CD4-positive, alpha-beta memory T cell (primary cell): ENCODE measurements at regions not wholly inside any gene's neighbourhood (a gene's known extent, or its start where the extent isn't known, plus 50 kb on each side); places are given as distances from the start of the nearest gene placed in this dataset.

Experiments used
- CTCF ChIA-PET: fragments of 350-600 bp; sonication (Branson Sonifier 250); formaldehyde crosslinking; loops from one replicate; lab custom pipeline; 2021; ENCODE audit warnings: inconsistent platforms; ENCODE audit not compliant: partially characterized antibody; lab: Charles Lee
- POLR2A ChIA-PET: fragments of 350-600 bp; sonication (Branson Sonifier 250); formaldehyde crosslinking; loops from one replicate; lab custom pipeline; 2021; ENCODE audit not compliant: partially characterized antibody; lab: Charles Lee
- DNase-seq, 5 donors: peaks; one replicate each; pipeline versions ENCODE4 v3.0.0 to v3.0.0-alpha.2; 2020 to 2022; ENCODE audit warnings: mixed read lengths in 1 of 5
- H3K27ac ChIP-seq: one replicate; pipeline ENCODE4 v1.7.0; 2013; ENCODE audit warnings: low read depth, low read length
- H3K27me3 ChIP-seq: 2 replicates; pipeline ENCODE4 v1.7.0; 2013; ENCODE audit warnings: mild to moderate bottlenecking, low read length, moderate library complexity; ENCODE audit not compliant: insufficient read depth
- H3K36me3 ChIP-seq: 2 replicates; pipeline ENCODE4 v1.7.0; 2013; ENCODE audit warnings: mild to moderate bottlenecking, low read length, moderate library complexity; ENCODE audit not compliant: insufficient read depth
- H3K4me1 ChIP-seq: 2 replicates; pipeline ENCODE4 v1.7.0; 2013; ENCODE audit warnings: mild to moderate bottlenecking, low read length, moderate library complexity; ENCODE audit not compliant: insufficient read depth
- H3K4me3 ChIP-seq, 2 donors: one replicate each; pipeline ENCODE4 v1.7.0; 2013; ENCODE audit warnings: low read length in 2 of 2, mild to moderate bottlenecking in 1 of 2
- H3K9me3 ChIP-seq, 2 donors: one replicate each; pipeline ENCODE4 v1.7.0; 2013; ENCODE audit warnings: low read length in 2 of 2, control low read depth in 1 of 2; ENCODE audit not compliant: control insufficient read depth in 1 of 2
- H3K27ac Mint-ChIP-seq, 7 donors: one replicate each; pipeline ENCODE4 v1.8.0; 2020 to 2021; ENCODE audit warnings: mixed read lengths in 7 of 7, mild to moderate bottlenecking in 6 of 7, inconsistent platforms in 3 of 7, moderate library complexity in 3 of 7
- H3K27me3 Mint-ChIP-seq, 2 donors: one replicate each; pipeline ENCODE4 v1.8.0; 2020 to 2021; ENCODE audit warnings: mixed read lengths in 2 of 2
- H3K36me3 Mint-ChIP-seq, 2 donors: one replicate each; pipeline ENCODE4 v1.8.0; 2020 to 2021; ENCODE audit warnings: mixed read lengths in 2 of 2, inconsistent platforms in 1 of 2, mild to moderate bottlenecking in 1 of 2
- H3K4me1 Mint-ChIP-seq, 4 donors: one replicate each; pipeline ENCODE4 v1.8.0; 2020 to 2021; ENCODE audit warnings: mixed read lengths in 4 of 4, mild to moderate bottlenecking in 1 of 4
- H3K4me3 Mint-ChIP-seq, 8 donors: one replicate each; pipeline ENCODE4 v1.8.0; 2020 to 2021; ENCODE audit warnings: mixed read lengths in 8 of 8, mild to moderate bottlenecking in 7 of 8, moderate library complexity in 6 of 8, inconsistent platforms in 3 of 8
- H3K9me3 Mint-ChIP-seq, 8 donors: one replicate each; pipeline ENCODE4 v1.8.0; 2020 to 2021; ENCODE audit warnings: mixed read lengths in 8 of 8, mild to moderate bottlenecking in 5 of 8, inconsistent platforms in 3 of 8, moderate library complexity in 1 of 8
- intact Hi-C: fragments of 100-400 bp; cut with micrococcal nuclease; formaldehyde crosslinking; loops from one replicate; pipeline ENCODE4 v1.15.1; 2023

GRCh38 chr13:43992211-43992610 is 112.5 kb downstream of the LACC1 start:
- H3K4me3 Mint-ChIP-seq: no peak overlapping the region
- H3K27me3 Mint-ChIP-seq: peaks cover 6 to 7% of the 10 kb centered on the region in 2 donors
- ChIA-PET POLR2A (no interaction called here), CTCF (no interaction called here)
- no peak overlapping the region for H3K4me3 ChIP-seq
- no peak for DNase-seq
- H3K27me3 ChIP-seq: no peaks in the 10 kb centered on the region
- H3K27ac ChIP-seq: no peak overlapping the region
- H3K36me3 Mint-ChIP-seq: no peaks in the 10 kb centered on the region
- H3K4me1 ChIP-seq: no peaks in the 10 kb centered on the region
- H3K36me3 ChIP-seq: no peaks in the 10 kb centered on the region
- H3K9me3 ChIP-seq: no peaks in the 10 kb centered on the region
- peaks cover 0 to 31% (median 18%) of the 10 kb centered on the region in 8 donors for H3K9me3 Mint-ChIP-seq
- intact Hi-C loops: no loop called here
- H3K27ac Mint-ChIP-seq: no peak overlapping the region
- no peaks in the 10 kb centered on the region for H3K4me1 Mint-ChIP-seq

GRCh38 chr13:43994999-43995859 is 115.5 kb downstream of the LACC1 start:
- Histone ChIP-seq H3K27ac (no peak overlapping the region), H3K27me3 (no peaks in the 10 kb centered on the region), H3K36me3 (no peaks in the 10 kb centered on the region), H3K9me3 (no peaks in the 10 kb centered on the region), H3K4me1 (no peaks in the 10 kb centered on the region), H3K4me3 (no peak overlapping the region)
- POLR2A ChIA-PET: no interaction called here
- Mint-ChIP-seq H3K36me3 (no peaks in the 10 kb centered on the region), H3K4me3 (no peak overlapping the region), H3K4me1 (no peaks in the 10 kb centered on the region), H3K27ac (no peak overlapping the region), H3K9me3 (peaks cover 0 to 31% (median 18%) of the 10 kb centered on the region in 8 donors), H3K27me3 (peaks cover 4 to 7% of the 10 kb centered on the region in 2 donors)
- CTCF ChIA-PET: no interaction called here
- intact Hi-C loops: no loop called here
- DNase-seq: no peak

GRCh38 chr13:43996221-43996620 is 116.5 kb downstream of the LACC1 start:
- no peaks in the 10 kb centered on the region for H3K27me3 ChIP-seq
- Mint-ChIP-seq H3K27ac (peak overlapping the region in 1 of 7 donors; percentile 11), H3K4me1 (no peaks in the 10 kb centered on the region), H3K36me3 (no peaks in the 10 kb centered on the region), H3K9me3 (peaks cover 0 to 31% (median 19%) of the 10 kb centered on the region in 8 donors), H3K4me3 (no peak overlapping the region), H3K27me3 (peaks cover 7 to 9% of the 10 kb centered on the region in 2 donors)
- no peak overlapping the region for H3K4me3 ChIP-seq
- H3K9me3 ChIP-seq: no peaks in the 10 kb centered on the region
- DNase-seq: no peak
- intact Hi-C loops: no loop called here
- ChIA-PET CTCF (no interaction called here), POLR2A (no interaction called here)
- no peaks in the 10 kb centered on the region for H3K4me1 ChIP-seq
- no peak overlapping the region for H3K27ac ChIP-seq
- H3K36me3 ChIP-seq: no peaks in the 10 kb centered on the region

- Mint-ChIP-seq H3K4me1 (no peaks in the 10 kb centered on the region), H3K9me3 (peaks cover 0 to 7% (median under 1%) of the 10 kb centered on the region in 8 donors), H3K36me3 (no peaks in the 10 kb centered on the region), H3K27ac (no peak overlapping the region), H3K4me3 (no peak overlapping the region), H3K27me3 (peaks cover 9 to 13% of the 10 kb centered on the region in 2 donors)
- Histone ChIP-seq H3K9me3 (no peaks in the 10 kb centered on the region), H3K36me3 (no peaks in the 10 kb centered on the region), H3K27me3 (no peaks in the 10 kb centered on the region), H3K4me1 (no peaks in the 10 kb centered on the region), H3K27ac (no peak overlapping the region), H3K4me3 (no peak overlapping the region)
- DNase-seq: no peak
- ChIA-PET POLR2A (no interaction called here), CTCF (no interaction called here)
- intact Hi-C loops: no loop called here
These were observed 123.8 kb downstream of the LACC1 start for GRCh38 chr13:44003481-44003880.

GRCh38 chr13:44004878-44005277 is 125.2 kb downstream of the LACC1 start:
- CTCF ChIA-PET: no interaction called here
- no peak overlapping the region for H3K27ac Mint-ChIP-seq
- H3K4me1 ChIP-seq: no peaks in the 10 kb centered on the region
- H3K27ac ChIP-seq: no peak overlapping the region
- POLR2A ChIA-PET: no interaction called here
- intact Hi-C loops: no loop called here
- no peak overlapping the region for H3K4me3 Mint-ChIP-seq
- no peaks in the 10 kb centered on the region for H3K36me3 Mint-ChIP-seq
- H3K27me3 ChIP-seq: no peaks in the 10 kb centered on the region
- no peaks in the 10 kb centered on the region for H3K36me3 ChIP-seq
- no peaks in the 10 kb centered on the region for H3K4me1 Mint-ChIP-seq
- no peaks in the 10 kb centered on the region for H3K9me3 ChIP-seq
- no peak overlapping the region for H3K4me3 ChIP-seq
- no peak for DNase-seq
- peaks cover 9 to 14% of the 10 kb centered on the region in 2 donors for H3K27me3 Mint-ChIP-seq
- H3K9me3 Mint-ChIP-seq: peaks cover 0 to 7% (median under 1%) of the 10 kb centered on the region in 8 donors

GRCh38 chr13:44007451-44007850 is 127.7 kb downstream of the LACC1 start:
- no peak overlapping the region for H3K27ac Mint-ChIP-seq
- H3K4me3 ChIP-seq: no peak overlapping the region
- H3K27me3 ChIP-seq: no peaks in the 10 kb centered on the region
- no peaks in the 10 kb centered on the region for H3K9me3 ChIP-seq
- peaks cover 0 to 7% (median 0%) of the 10 kb centered on the region in 8 donors for H3K9me3 Mint-ChIP-seq
- POLR2A ChIA-PET: no interaction called here
- no peaks in the 10 kb centered on the region for H3K4me1 Mint-ChIP-seq
- no peaks in the 10 kb centered on the region for H3K36me3 ChIP-seq
- H3K36me3 Mint-ChIP-seq: no peaks in the 10 kb centered on the region
- no peak for DNase-seq
- no peak overlapping the region for H3K4me3 Mint-ChIP-seq
- H3K27me3 Mint-ChIP-seq: peaks cover 5 to 7% of the 10 kb centered on the region in 2 donors
- CTCF ChIA-PET: no interaction called here
- no peaks in the 10 kb centered on the region for H3K4me1 ChIP-seq
- H3K27ac ChIP-seq: no peak overlapping the region
- intact Hi-C loops: no loop called here

- H3K36me3 Mint-ChIP-seq: no peaks in the 10 kb centered on the region
- no peak overlapping the region for H3K27ac Mint-ChIP-seq
- H3K27me3 ChIP-seq: no peaks in the 10 kb centered on the region
- intact Hi-C loops: no loop called here
- H3K36me3 ChIP-seq: no peaks in the 10 kb centered on the region
- H3K4me1 ChIP-seq: no peaks in the 10 kb centered on the region
- peaks cover 0 to 7% (median 0%) of the 10 kb centered on the region in 8 donors for H3K9me3 Mint-ChIP-seq
- peaks cover 4% of the 10 kb centered on the region in 2 donors for H3K27me3 Mint-ChIP-seq
- ChIA-PET CTCF (no interaction called here), POLR2A (no interaction called here)
- no peaks in the 10 kb centered on the region for H3K4me1 Mint-ChIP-seq
- no peak for DNase-seq
- H3K4me3 ChIP-seq: no peak overlapping the region
- no peak overlapping the region for H3K4me3 Mint-ChIP-seq
- no peak overlapping the region for H3K27ac ChIP-seq
- no peaks in the 10 kb centered on the region for H3K9me3 ChIP-seq
These were observed 131.3 kb downstream of the LACC1 start for GRCh38 chr13:44011036-44011435.
